Fibroblast of skin of back (primary cell): ENCODE measurements at regions not wholly inside any gene's neighbourhood (a gene's known extent, or its start where the extent isn't known, plus 50 kb on each side); places are given as distances from the start of the nearest gene placed in this dataset.
A peak's percentile ranks its signal among the peaks of the same experiment; 100 is the strongest.

Experiments
- DNase-seq: peaks from one replicate; pipeline ENCODE4 v3.0.0-alpha.2; 2013

GRCh38 chr14:26773906-26774593 lies 176.2 kb upstream of the NOVA1 start:
- no peak for DNase-seq

DNA sequence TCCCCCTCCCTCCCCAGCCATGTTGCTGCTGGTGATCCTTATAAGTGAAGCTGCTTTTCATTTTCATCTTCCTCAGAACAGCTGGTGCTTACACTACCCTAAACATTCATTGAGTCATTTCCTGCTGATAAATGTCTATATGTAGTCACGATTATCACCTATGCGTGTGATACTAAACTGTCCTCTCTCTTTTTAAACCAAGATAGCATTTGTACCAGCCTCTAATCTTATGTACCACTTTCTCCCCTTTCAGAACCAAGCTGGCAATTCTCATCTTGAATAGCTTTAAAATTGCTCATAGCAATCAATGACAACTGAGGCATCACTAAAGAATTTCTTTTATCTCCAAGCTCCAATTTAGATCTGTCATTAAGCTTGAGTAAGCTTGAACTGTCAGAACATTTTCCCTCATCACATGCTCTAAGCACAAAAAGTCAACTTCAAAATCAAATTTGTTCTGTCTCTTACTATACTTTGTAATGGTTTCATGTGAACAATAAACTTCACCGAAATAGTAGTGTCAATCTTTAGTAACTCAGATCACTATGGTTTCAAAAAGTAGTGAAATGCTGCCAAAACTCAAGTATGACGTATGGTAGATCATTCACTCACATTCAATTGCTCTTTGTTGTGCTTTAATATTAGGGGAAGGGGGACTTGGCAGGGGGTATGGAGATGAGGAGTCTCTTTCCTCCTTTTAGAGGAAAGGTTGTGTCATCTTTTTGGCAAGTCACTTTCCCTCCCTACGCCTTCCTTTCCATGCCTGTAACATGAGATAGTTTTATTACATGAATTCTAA lies 178.1 kb upstream of the NOVA1 start:
- DNase-seq = peak; percentile 51

GRCh38 chr14:26791117-26791806 lies 193.4 kb upstream of the NOVA1 start:
- no peak for DNase-seq

- no peak for DNase-seq
Measured at GRCh38 chr14:26794731-26795130, 196.9 kb upstream of the NOVA1 start.

- DNase-seq = no peak
Measured at GRCh38 chr14:26808407-26808806, 210.6 kb upstream of the NOVA1 start.

GRCh38 chr14:26810631-26811030 lies 212.8 kb upstream of the NOVA1 start:
- no peak for DNase-seq

DNA sequence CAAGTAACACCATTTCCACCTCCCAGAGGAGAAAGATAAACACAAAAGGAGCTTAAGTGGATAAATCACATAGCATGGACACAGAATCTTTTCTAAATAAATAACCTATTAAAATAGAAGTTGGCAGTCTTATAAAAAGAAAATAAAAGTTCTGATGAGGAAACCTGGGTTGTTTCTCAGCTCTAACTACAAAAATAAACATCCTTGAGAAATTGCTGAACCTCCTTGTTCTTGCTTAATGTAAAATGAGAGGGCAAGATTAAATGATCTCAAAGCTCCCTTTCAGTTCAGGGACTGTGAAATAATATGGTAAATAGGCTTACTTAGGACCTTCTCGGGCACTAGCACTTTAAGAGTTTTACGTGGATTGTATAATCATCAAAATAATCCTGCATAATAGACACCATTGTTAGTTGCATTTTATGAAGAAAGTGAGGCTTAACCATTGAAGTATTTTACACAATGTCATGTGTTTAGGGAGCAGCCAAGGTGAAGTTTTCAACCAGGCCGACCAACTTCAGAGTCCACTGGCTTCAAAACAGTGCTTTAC lies 214.0 kb upstream of the NOVA1 start:
- DNase-seq = no peak

- DNase-seq = peak; percentile 10
Measured at GRCh38 chr14:26820138-26820537, 222.3 kb upstream of the NOVA1 start.

DNA sequence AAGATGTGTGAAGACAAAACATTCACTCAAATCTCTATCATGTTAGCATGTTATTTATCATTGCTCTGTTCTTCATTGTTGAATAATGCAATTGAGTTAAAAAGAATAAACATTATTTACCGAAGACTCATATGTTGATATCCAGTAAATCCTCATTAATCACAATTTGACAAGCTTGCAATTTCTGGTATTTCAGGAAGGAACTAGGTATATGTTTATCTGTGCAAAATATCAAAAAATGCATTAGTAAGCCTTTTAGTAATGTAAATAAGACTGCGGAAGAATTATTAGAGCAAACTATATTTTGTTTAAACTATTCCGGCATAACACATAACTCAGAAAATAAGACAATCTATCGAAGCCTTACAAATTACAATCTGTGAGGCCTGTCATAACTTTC lies 222.7 kb upstream of the NOVA1 start:
- DNase-seq = no peak

DNA sequence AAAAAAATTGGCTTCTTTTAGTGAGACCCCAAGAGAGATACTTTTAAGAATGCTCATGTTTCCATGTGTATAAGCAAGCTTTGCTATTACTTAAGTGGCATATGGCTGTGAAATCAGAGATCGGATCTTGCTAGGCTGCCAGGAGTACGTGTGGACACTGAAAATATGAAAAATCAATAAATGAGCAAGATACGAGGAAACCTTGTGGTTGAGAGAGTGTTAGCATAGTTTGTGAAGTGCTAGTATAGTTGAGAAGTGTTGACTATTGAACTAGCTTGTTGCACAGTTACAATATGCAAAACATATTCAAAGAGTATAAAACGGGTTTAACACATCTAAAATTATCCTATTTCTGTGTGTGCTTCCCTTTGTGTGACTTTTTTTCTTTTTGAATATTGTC lies 230.9 kb upstream of the NOVA1 start:
- no peak for DNase-seq

GRCh38 chr14:26833621-26834176 lies 235.9 kb upstream of the NOVA1 start:
- no peak for DNase-seq

- no peak for DNase-seq
Measured at GRCh38 chr14:26835979-26836570, 238.2 kb upstream of the NOVA1 start.

- DNase-seq = peak; percentile 0
Measured at GRCh38 chr14:26839481-26839880, 241.6 kb upstream of the NOVA1 start.

- no peak for DNase-seq
Measured at GRCh38 chr14:26841326-26841725, 243.5 kb upstream of the NOVA1 start.

- DNase-seq = peak; percentile 88
Measured at GRCh38 chr14:26841920-26842741, 244.3 kb upstream of the NOVA1 start.

- DNase-seq = no peak
Measured at GRCh38 chr14:26845151-26845818, 247.5 kb upstream of the NOVA1 start.

GRCh38 chr14:26846388-26846787 lies 248.6 kb upstream of the NOVA1 start:
- no peak for DNase-seq

GRCh38 chr14:26849514-26849913 lies 251.7 kb upstream of the NOVA1 start:
- DNase-seq = no peak

DNA sequence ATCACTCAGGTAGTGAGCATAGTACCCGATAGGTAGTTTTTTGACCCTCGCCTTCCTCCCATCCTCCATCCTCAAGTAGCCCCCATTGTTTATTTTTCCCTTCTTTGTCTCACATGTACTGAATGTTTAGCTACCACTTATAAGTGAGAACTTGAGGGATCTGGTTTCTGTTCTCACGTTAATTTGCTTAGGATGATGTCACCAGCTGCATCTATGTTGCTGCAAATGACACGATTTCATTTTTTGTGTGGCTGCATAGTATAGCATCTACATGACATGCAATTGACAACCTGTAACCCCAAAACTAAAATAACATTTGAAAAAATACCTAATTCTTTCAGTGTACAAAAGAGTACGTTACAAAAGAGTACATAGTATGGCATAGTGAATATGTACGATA lies 254.0 kb upstream of the NOVA1 start:
- no peak for DNase-seq

- no peak for DNase-seq
Measured at GRCh38 chr14:26855077-26855753, 257.4 kb upstream of the NOVA1 start.
